HepG2 (cell line): ENCODE measurements at regions not wholly inside any gene's neighbourhood (a gene's known extent, or its start where the extent isn't known, plus 50 kb on each side); places are given as distances from the start of the nearest gene placed in this dataset.

Source experiments
- ATAC-seq: fragments of 200-7000 bp; cut with Tn5 transposase; 3 replicates; pipeline ENCODE4 v1.9.1; 2020; ENCODE audit warnings: mild to moderate bottlenecking, moderate library complexity
- BruUV-seq: library from RNA; stranded (reverse); fragments of 400-500 nt; replicated peaks from 2 replicates; lab custom pipeline; 2021; lab: Mats Ljungman, UMichigan
- CTCF ChIA-PET: fragments of 300-600 bp; formaldehyde crosslinking; extraction: SDS; loops from one replicate; lab custom pipeline; 2021; ENCODE audit warnings: low total read pairs, inconsistent platforms, low intra/inter-chr PET ratio; lab: Yijun Ruan, JAX
- POLR2A ChIA-PET: fragments of 350-600 bp; sonication (Branson Sonifier 250); formaldehyde crosslinking; loops from one replicate; lab custom pipeline; 2020; ENCODE audit warnings: antibody characterized with exemption, inconsistent platforms; lab: Yijun Ruan, JAX
- DNase-seq: peaks from one replicate; pipeline ENCODE4 v3.0.0-alpha.2; 2015; ENCODE audit warnings: low spot score
- FAIRE-seq: peaks from 3 replicates; lab custom pipeline; 2011; peaks lifted over from hg19 to GRCh38; lab: Jason Lieb, UNC
- H2AFZ ChIP-seq: one replicate; pipeline ENCODE4 v1.6.1; 2011; ENCODE audit warnings: low read length, inconsistent platforms
- H3K27ac ChIP-seq: fragments of 300-600 bp; 3 replicates; pipeline ENCODE4 v1.8.0; 2011; ENCODE audit warnings: mixed run types, mild to moderate bottlenecking, mixed read lengths, low read length, inconsistent platforms; ENCODE audit not compliant: insufficient read depth; ENCODE audit errors: extremely low read length
- H3K27me3 ChIP-seq, 2 experiments: fragments of 200-600 bp in 1 of 2; 2 replicates in 1 of 2; 3 replicates in 1 of 2; pipeline versions ENCODE4 v1.6.0 to v1.8.0; 2011; ENCODE audit warnings: low read length in 2 of 2, mild to moderate bottlenecking in 2 of 2, moderate library complexity in 2 of 2, inconsistent platforms in 1 of 2; ENCODE audit not compliant: insufficient read depth in 2 of 2, control insufficient read depth in 1 of 2
- H3K36me3 ChIP-seq, 2 experiments: fragments of 200-600 bp in 1 of 2; replicated peaks in 1 of 2; 2 replicates in 1 of 2; 3 replicates in 1 of 2; pipeline versions ENCODE4 v1.5.1 to v1.8.0; 2011; ENCODE audit warnings: low read length in 2 of 2, inconsistent platforms in 1 of 2; ENCODE audit not compliant: insufficient read depth in 2 of 2, control insufficient read depth in 1 of 2
- H3K4me1 ChIP-seq: 2 replicates; pipeline ENCODE4 v1.5.1; 2012; ENCODE audit warnings: low read length, inconsistent platforms; ENCODE audit not compliant: insufficient read depth
- H3K4me2 ChIP-seq: 2 replicates; pipeline ENCODE4 v1.6.0; 2011; ENCODE audit warnings: low read depth, low read length, inconsistent platforms
- H3K4me3 ChIP-seq, 3 experiments: fragments of 200-600 bp in 1 of 3; sonication (generic), shearing (Covaris generic) in 1 of 3; replicated peaks in 1 of 3; 2 replicates each; pipeline ENCODE4 v1.5.1; 2011 to 2016; ENCODE audit warnings: low read length in 3 of 3, inconsistent platforms in 2 of 3, low read depth in 2 of 3, mild to moderate bottlenecking in 2 of 3, control low read depth in 1 of 3, mixed read lengths in 1 of 3; ENCODE audit not compliant: insufficient read depth in 1 of 3
- H3K79me2 ChIP-seq: one replicate; pipeline ENCODE4 v1.6.1; 2011; ENCODE audit warnings: low read length, inconsistent platforms; ENCODE audit not compliant: insufficient read depth
- H3K9ac ChIP-seq: 2 replicates; pipeline ENCODE4 v1.6.0; 2011; ENCODE audit warnings: mild to moderate bottlenecking, low read depth, low read length, inconsistent platforms; ENCODE audit not compliant: insufficient read depth
- H3K9me3 ChIP-seq: 2 replicates; pipeline ENCODE4 v1.5.1; 2012; ENCODE audit warnings: mild to moderate bottlenecking, low read length
- H4K20me1 ChIP-seq: 2 replicates; pipeline ENCODE4 v1.6.0; 2011; ENCODE audit warnings: inconsistent platforms, mild to moderate bottlenecking, low read length, moderate library complexity; ENCODE audit not compliant: insufficient read depth
- JDP2 ChIP-seq: sonication (generic); formaldehyde crosslinking; IDR thresholded peaks from 2 replicates; pipeline ENCODE4 v1.8.1; 2022; ENCODE audit warnings: missing genetic modification reagents, borderline replicate concordance
- NFRKB ChIP-seq: fragments of 450-650 bp; IDR thresholded peaks from 2 replicates; pipeline ENCODE4 v1.6.1; 2017
- PRPF4 ChIP-seq: fragments of 200-400 bp; formaldehyde crosslinking; IDR thresholded peaks from 2 replicates; pipeline ENCODE4 v1.6.1; 2016; ENCODE audit warnings: low read length, low read depth; ENCODE audit not compliant: poor library complexity, severe bottlenecking
- SRSF1 ChIP-seq: fragments of 200-400 bp; formaldehyde crosslinking; optimal IDR thresholded peaks from 2 replicates; pipeline ENCODE3; 2017; ENCODE audit warnings: mild to moderate bottlenecking, low read depth, low read length, moderate library complexity
- ZNF101 ChIP-seq: sonication (generic); formaldehyde crosslinking; IDR thresholded peaks from 2 replicates; pipeline ENCODE4 v1.4.0; 2020; ENCODE audit warnings: mild to moderate bottlenecking, low read depth, missing genetic modification reagents, borderline replicate concordance
- ZNF3 ChIP-seq: IDR thresholded peaks from 2 replicates; pipeline ENCODE4 v1.7.0; 2017; ENCODE audit warnings: inconsistent platforms
- ZNF30 ChIP-seq: sonication (generic); formaldehyde crosslinking; IDR thresholded peaks from 2 replicates; pipeline ENCODE4 v1.5.0; 2020; ENCODE audit warnings: mild to moderate bottlenecking, missing genetic modification reagents
- ZNF496 ChIP-seq: sonication (generic); formaldehyde crosslinking; IDR thresholded peaks from 2 replicates; pipeline ENCODE4 v1.8.1; 2023; ENCODE audit warnings: mild to moderate bottlenecking, moderate library complexity, missing genetic modification reagents; ENCODE audit not compliant: insufficient replicate concordance
- ZNF678 ChIP-seq: sonication (generic); formaldehyde crosslinking; IDR thresholded peaks from 2 replicates; pipeline ENCODE4 v1.4.0; 2020; ENCODE audit warnings: mild to moderate bottlenecking, missing genetic modification reagents
- WGBS: methylation state at CpG from one replicate; pipeline ENCODE4 v1.1.6; 2017; ENCODE audit warnings: low lambda C conversion rate; 5-methylcytosine and 5-hydroxymethylcytosine counted together
- in situ Hi-C: cut with HindIII; loops from 2 replicates; pipeline ENCODE4 v1.10.0; 2017; ENCODE audit warnings: low pct_unique_long_range_greater_than_20kb; ENCODE audit not compliant: extremely low pct_ligation_motif_present
- intact Hi-C: fragments of 100-400 bp; cut with micrococcal nuclease; formaldehyde crosslinking; loops from one replicate; pipeline ENCODE4 v1.10.0; 2022; ENCODE audit not compliant: unreplicated experiment
- TF ChIP-seq, protein P1 (sequence below): sonication (generic); formaldehyde crosslinking; IDR thresholded peaks from 2 replicates; pipeline ENCODE4 v1.8.1; 2023; ENCODE audit warnings: mild to moderate bottlenecking, missing genetic modification reagents
- TF ChIP-seq, protein P2 (sequence below): sonication (generic); formaldehyde crosslinking; IDR thresholded peaks from 2 replicates; pipeline ENCODE4 v1.8.0; 2022; ENCODE audit warnings: mild to moderate bottlenecking, missing genetic modification reagents, borderline replicate concordance
- TF ChIP-seq, protein P3 (sequence below): IDR thresholded peaks from 2 replicates; pipeline ENCODE4 v1.6.1; 2016; ENCODE audit warnings: control low read depth

DNA sequence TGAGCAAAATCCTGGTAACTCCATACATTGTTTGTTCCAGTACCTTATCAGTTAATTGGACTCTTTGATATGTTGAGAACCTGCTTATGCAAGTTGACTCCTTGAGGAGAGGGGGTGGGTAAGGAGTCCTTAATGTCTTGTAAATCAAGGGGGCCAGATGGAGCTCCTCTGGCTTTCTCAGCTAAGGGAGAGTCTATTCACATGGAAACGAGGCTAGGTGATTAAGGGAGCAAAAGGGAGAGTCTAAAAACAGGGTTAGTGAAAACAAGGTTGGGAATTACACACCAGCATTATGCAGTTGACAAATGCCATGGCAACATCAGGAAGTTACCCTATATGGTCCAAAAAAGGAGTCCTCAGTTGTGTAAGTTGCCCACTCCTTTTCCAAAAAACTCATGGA lies 372.8 kb upstream of the HSFY2 start (continued):
- TF ChIP-seq ZNF3 (CRISPR knock-in tag), result no peak
- TF ChIP-seq ZNF30, result no peak
- TF ChIP-seq, protein P1, sequence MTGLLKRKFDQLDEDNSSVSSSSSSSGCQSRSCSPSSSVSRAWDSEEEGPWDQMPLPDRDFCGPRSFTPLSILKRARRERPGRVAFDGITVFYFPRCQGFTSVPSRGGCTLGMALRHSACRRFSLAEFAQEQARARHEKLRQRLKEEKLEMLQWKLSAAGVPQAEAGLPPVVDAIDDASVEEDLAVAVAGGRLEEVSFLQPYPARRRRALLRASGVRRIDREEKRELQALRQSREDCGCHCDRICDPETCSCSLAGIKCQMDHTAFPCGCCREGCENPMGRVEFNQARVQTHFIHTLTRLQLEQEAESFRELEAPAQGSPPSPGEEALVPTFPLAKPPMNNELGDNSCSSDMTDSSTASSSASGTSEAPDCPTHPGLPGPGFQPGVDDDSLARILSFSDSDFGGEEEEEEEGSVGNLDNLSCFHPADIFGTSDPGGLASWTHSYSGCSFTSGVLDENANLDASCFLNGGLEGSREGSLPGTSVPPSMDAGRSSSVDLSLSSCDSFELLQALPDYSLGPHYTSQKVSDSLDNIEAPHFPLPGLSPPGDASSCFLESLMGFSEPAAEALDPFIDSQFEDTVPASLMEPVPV (CRISPR knock-in tag), result no peak

DNA sequence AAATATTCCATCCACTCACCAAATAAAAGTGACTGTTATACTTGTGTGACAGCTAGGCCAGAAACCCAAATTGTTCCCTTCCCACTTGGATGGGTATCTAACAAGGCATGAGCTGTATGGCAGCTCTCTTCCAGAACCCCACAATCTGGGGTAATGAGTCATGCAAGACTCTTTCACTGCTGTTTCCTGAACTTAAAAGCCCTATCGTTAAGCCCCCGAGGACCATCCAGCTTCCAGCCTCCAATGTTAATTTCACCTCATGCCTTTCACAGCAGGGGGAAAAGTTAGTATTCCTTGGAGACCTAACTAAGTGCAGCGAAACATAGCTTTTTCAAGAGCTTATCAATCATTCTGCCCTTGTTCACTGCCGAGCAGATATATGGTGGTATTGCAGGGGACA lies 368.6 kb upstream of the HSFY2 start:
- TF ChIP-seq NFRKB, result no peak
- TF ChIP-seq JDP2 (CRISPR knock-in tag), result no peak
- TF ChIP-seq ZNF101 (CRISPR knock-in tag), result no peak
- no peak for TF ChIP-seq PRPF4
- TF ChIP-seq, protein P2, sequence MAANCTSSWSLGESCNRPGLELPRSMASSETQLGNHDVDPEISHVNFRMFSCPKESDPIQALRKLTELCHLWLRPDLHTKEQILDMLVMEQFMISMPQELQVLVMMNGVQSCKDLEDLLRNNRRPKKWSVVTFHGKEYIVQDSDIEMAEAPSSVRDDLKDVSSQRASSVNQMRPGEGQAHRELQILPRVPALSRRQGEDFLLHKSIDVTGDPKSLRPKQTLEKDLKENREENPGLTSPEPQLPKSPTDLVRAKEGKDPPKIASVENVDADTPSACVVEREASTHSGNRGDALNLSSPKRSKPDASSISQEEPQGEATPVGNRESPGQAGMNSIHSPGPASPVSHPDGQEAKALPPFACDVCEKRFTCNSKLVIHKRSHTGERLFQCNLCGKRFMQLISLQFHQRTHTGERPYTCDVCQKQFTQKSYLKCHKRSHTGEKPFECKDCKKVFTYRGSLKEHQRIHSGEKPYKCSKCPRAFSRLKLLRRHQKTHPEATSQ (CRISPR knock-in tag), result no peak
- TF ChIP-seq ZNF678 (CRISPR knock-in tag), result no peak
- TF ChIP-seq SRSF1, result no peak
- no peak for TF ChIP-seq ZNF496 (CRISPR knock-in tag)
- TF ChIP-seq, protein P3, sequence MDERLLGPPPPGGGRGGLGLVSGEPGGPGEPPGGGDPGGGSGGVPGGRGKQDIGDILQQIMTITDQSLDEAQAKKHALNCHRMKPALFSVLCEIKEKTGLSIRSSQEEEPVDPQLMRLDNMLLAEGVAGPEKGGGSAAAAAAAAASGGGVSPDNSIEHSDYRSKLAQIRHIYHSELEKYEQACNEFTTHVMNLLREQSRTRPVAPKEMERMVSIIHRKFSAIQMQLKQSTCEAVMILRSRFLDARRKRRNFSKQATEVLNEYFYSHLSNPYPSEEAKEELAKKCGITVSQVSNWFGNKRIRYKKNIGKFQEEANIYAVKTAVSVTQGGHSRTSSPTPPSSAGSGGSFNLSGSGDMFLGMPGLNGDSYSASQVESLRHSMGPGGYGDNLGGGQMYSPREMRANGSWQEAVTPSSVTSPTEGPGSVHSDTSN, result no peak
- Histone ChIP-seq H3K27ac (no peak overlapping the region), H3K9me3 (peaks cover 14% of the 10 kb centered on the region; the same call in 1 of the 2 replicates), H3K36me3 (no peaks in the 10 kb centered on the region), H4K20me1 (no peaks in the 10 kb centered on the region), H3K9ac (no peak overlapping the region), H3K4me3 (no peak overlapping the region), H3K27me3 (no peaks in the 10 kb centered on the region), H3K79me2 (no peaks in the 10 kb centered on the region), H3K4me1 (no peaks in the 10 kb centered on the region), H2AFZ (no peak overlapping the region), H3K4me2 (no peak overlapping the region)
- intact Hi-C loops, result no loop called here
- FAIRE-seq, result no peak
- WGBS, result 0% methylated on average over 3 of the region's 4 CpGs
- no peak for ATAC-seq
- DNase-seq, result no peak
- in situ Hi-C loops, result no loop called here
- POLR2A ChIA-PET, result no interaction called here
- CTCF ChIA-PET, result no interaction called here
- BruUV-seq, result no TSS peak
